Epidermal melanocyte (primary cell): ENCODE measurements at regions not wholly inside any gene's neighbourhood (a gene's known extent, or its start where the extent isn't known, plus 50 kb on each side); places are given as distances from the start of the nearest gene placed in this dataset.
"Not testable (repeated sequence)": the region's sequence is repeated elsewhere in the genome, so short reads cannot be mapped to it uniquely, and the experiment has no call there.

Experiments
- DNase-seq: peaks from one replicate; pipeline ENCODE4 v3.0.0; 2011; ENCODE audit warnings: low spot score; ENCODE audit not compliant: insufficient read length

GRCh38 chr18:73007915-73008308 lies 140.1 kb upstream of the NETO1 start:
- DNase-seq = no peak

GRCh38 chr18:73007195-73007914 lies 139.6 kb upstream of the NETO1 start:
- no peak for DNase-seq

- no peak for DNase-seq
Measured at GRCh38 chr18:73006331-73006730, 138.5 kb upstream of the NETO1 start.

DNA sequence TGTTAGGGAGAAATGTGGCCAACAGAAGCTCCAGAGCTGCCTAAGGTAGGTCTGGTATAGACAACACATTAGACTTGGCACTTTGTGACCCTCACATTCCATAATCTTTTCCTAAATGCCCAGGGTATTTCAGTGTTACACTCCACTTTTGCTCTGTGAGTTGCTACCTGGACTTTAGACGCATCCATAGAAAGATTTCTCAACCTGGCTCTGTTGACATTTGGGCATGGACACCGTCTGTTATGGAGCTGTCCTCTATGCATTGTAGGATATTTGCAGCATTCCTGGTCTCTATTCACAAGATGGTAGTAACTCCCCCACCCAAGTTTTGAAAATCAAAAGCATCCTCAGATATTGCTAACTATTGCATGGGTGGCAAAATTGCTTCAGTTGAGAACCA lies 136.5 kb upstream of the NETO1 start:
- DNase-seq = no peak

DNA sequence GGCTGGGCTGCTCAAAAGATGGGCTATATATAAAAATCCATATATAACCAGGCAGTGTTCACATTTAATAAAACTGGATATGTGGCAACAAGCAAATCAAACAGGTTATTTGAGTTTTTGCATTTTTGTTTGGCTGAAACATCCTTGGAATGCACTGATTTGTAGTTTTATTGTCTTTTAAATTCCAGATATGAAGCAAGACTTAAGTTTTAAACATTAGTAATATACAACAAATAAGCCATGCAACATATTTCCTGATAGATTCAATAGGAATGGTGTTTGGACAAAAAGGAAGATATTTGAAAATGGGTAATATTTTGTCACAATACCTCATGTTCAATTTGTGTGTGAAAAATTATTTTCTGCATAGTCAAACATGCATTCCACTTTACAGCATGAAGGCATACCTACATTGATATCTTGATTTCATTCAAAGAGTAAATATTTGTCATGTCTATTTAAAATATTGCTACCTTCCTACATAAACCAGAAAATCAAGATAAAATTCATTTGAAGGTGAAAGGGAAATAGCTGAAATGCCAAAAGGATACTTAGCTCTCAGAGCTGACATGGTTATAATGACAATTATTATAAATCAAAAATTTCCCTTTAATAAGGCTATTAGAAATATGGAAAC lies 132.3 kb upstream of the NETO1 start:
- DNase-seq = no peak

DNA sequence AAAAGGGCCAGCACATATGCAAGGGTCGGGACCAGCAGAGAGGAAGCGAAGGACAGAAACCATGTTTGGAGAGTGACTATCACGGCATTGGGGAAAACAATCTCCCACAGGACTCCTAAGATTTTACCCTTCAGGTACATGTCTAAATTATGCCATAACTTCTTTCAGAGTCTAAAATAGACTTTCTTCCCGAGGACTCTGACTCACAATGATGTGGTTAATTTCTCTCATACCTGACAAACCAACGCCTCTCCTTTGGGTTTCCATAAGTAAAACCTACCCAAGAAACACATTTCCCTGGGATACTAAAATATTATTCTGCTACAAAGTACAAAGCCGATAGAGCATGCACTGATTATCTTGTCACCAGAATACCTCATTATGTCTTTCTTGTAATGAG lies 127.8 kb upstream of the NETO1 start:
- DNase-seq = no peak

GRCh38 chr18:72993250-72993649 lies 125.5 kb upstream of the NETO1 start:
- no peak for DNase-seq

- DNase-seq = no peak
Measured at GRCh38 chr18:72991379-72991778, 123.6 kb upstream of the NETO1 start.

DNA sequence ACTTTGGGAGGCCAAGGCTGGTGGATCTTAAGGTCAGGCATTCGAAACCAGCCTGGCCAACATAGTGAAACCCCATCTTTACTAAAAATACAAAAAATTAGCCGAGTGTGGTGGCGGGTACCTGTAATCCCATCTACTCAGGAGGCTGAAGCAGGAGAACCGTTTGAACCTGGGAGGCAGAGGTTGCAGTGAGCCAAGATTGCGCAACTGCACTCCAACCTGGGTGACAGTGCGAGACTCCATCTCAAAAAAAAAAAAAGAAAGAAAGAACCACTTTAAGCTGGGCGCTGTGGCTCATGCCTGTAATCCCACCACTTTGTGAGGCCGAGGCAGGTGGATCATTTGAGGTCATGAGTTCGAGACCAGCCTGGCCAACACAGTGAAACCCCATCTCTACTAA lies 119.8 kb upstream of the NETO1 start:
- not testable (repeated sequence) for DNase-seq

- no peak for DNase-seq
Measured at GRCh38 chr18:72986103-72986502, 118.3 kb upstream of the NETO1 start.

DNA sequence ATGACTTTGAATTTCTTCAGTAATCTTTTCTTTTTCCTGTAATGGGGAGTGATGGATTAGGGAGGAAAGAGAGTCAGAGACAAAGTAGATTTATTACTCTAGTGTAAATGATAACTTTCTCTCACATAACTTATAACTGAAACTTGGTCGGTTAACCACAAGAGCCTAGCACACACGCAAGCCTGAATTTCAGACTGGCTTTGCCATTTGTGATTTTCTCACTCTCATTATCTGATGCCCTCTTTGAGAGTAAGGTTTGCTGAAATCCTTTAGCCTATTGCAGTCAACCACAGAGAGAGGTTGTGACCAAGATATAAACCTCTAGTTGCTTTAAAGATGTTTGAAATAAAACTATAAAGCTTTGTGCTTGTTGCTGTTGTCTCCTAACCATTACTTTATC lies 117.9 kb upstream of the NETO1 start:
- no peak for DNase-seq

DNA sequence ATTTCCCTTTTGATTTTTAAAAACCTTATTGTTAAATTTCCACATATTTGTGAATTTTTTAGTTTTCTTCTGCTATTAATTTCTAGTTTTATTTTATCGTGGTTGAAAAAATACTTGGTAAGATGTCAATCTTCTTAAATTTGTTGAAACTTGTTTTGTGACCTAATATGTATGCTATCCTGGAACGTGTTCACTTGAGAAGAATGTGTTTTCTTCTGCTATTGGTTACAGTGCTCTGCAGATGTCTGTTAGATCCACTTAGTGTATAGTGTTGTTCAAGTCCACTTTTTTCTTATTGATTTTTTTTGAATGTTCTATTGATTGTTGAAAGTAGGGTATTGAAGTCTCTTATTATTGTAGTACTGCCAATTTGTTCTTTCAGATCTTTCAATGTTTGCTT lies 116.5 kb upstream of the NETO1 start:
- DNase-seq = no peak

GRCh38 chr18:72973841-72974240 lies 106.1 kb upstream of the NETO1 start:
- DNase-seq = no peak

DNA sequence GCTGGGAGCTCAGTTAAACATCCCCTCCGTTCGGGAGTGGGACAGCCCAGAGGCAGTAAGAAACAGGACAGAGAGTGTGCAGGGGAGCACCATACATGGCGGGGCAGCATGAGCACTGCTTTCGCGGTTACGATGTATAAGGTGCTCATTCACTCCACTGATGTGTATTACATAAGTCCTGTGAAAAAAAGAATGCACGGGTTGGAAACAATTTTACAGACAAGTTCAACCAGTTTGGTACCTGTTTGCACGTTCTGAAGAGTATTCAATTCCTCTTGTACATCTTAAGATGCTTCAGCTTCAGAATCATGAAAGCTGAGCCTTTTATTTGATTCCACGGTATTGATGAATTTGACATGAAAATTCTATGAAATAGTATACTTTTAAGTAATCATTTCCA lies 97.8 kb upstream of the NETO1 start:
- DNase-seq = no peak

DNA sequence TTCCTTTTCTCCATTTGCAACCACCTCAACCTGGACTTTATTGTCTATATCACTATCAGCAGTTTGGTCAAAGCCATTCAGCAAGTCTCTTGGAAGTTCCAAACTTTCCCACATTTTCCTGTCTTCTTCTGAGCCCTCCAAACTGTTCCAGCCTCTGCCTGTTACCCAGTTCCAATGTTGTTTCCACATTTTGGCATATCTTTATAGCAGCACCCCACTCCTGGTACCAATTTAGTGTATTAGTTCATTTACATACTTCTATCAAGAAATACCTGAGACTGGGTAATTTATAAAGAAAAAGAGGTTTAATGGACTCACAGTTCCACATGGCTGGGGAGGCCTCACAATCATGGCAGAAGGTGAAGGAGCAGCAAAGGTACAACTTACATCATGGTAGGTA lies 90.4 kb upstream of the NETO1 start:
- DNase-seq = not testable (repeated sequence)

DNA sequence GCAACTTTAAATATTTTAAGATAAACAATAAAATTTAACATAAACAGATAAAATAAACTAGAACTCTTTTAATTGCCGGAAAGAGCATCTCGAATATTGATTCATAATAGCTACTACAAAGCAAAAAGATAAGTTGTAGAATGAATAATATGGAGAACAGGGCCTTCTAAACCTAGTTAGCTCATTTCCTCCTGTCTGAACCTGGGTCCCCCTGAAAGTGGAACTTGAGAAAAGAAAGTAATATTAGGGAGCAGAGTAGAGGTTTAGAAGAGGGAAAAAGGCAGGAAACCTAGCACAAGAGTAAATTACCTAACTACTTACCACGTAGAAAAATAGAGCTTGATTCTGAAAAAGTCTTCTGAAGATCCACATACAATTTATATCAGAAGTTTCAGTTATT lies 80.7 kb upstream of the NETO1 start:
- no peak for DNase-seq

- no peak for DNase-seq
Measured at GRCh38 chr18:72942766-72943165, 75.0 kb upstream of the NETO1 start.

DNA sequence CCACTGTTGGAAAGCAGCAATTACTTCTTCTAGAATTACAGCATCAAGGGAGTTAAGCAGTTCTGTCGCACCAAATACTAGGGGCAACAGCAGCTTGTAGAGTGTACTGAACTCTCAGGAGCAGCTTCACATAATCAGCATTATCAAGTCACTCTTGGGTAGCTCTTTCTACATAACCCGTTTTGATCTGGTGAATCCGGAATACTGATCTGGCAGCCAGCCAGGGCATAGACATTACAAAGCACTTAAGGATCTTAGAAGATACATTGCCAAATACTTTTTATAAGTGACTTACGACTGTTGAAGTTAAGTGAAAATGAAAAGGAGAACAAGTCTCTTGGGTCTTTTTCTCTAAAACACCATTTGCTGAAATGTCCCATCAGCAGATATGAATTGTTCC lies 73.2 kb upstream of the NETO1 start:
- no peak for DNase-seq

GRCh38 chr18:72940509-72940908 lies 72.7 kb upstream of the NETO1 start:
- no peak for DNase-seq

DNA sequence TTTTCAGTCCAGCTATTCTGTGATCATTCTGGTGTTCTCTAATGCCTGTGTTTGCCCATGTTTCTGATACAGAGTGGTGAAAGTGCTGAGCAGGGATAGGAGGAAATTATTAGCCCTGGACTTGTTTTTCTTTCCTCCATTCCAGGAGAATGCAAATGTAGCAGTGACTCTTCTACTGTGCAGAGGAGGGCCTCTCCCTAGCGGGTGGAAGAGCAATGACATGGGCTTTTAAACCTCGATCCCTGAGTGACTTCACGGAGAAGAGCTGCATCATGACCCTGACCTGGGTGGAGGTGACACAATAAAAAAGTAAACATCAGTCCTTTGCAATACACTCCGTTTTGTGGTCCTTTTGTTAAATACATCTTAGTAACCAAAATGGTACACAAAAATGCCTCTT lies 68.0 kb upstream of the NETO1 start:
- DNase-seq = no peak

- DNase-seq = no peak
Measured at GRCh38 chr18:72922895-72923294, 55.1 kb upstream of the NETO1 start.
